Adrenal gland (tissue), 9 donors: ENCODE measurements at regions not wholly inside any gene's neighbourhood (a gene's known extent, or its start where the extent isn't known, plus 50 kb on each side); places are given as distances from the start of the nearest gene placed in this dataset.

Source experiments
- DNase-seq, 7 donors: peaks; one replicate each; pipeline ENCODE4 v3.0.0-alpha.2; 2019 to 2020
- H3K27ac ChIP-seq, 5 donors: fragments of 200-600 bp; sonication (generic) in 4 of 5; 1 replicate in 3 of 5; 2 replicates in 2 of 5; pipeline versions ENCODE4 v1.5.1 to v1.8.0; 2016 to 2020; ENCODE audit warnings: mild to moderate bottlenecking in 1 of 5
- H3K27me3 ChIP-seq: fragments of 200-600 bp; 2 replicates; pipeline ENCODE4 v1.8.0; 2021
- H3K36me3 ChIP-seq, 2 donors: fragments of 200-600 bp; replicated peaks in 1 of 2; 1 replicate in 1 of 2; 2 replicates in 1 of 2; pipeline versions ENCODE4 v1.5.1 to v1.8.0; 2018 to 2022
- H3K4me1 ChIP-seq, 2 donors: fragments of 200-600 bp; replicated peaks in 1 of 2; 1 replicate in 1 of 2; 2 replicates in 1 of 2; pipeline versions ENCODE4 v1.5.1 to v1.8.0; 2018 to 2021
- H3K4me3 ChIP-seq, 4 donors: fragments of 200-600 bp; sonication (generic) in 3 of 4; one replicate each; pipeline ENCODE4 v1.5.1; 2016 to 2018
- H3K9me3 ChIP-seq, 3 donors: fragments of 200-600 bp; sonication (generic) in 1 of 3; replicated peaks in 1 of 3; 1 replicate in 2 of 3; 2 replicates in 1 of 3; pipeline versions ENCODE4 v1.5.1 to v1.8.0; 2016 to 2021
- CTCF ChIP-seq, 6 experiments: fragments of 450-650 bp in 4 of 6; fragments of 200-600 bp in 2 of 6; sonication (generic) in 1 of 6; IDR thresholded peaks; 1 replicate in 5 of 6; 2 replicates in 1 of 6; pipeline versions ENCODE4 v1.5.1 to v1.8.0; 2016 to 2021; ENCODE audit warnings: antibody characterized with exemption in 6 of 6, mild to moderate bottlenecking in 2 of 6, moderate library complexity in 1 of 6
- POLR2A ChIP-seq, 2 donors: fragments of 450-650 bp; IDR thresholded peaks; one replicate each; pipeline ENCODE4 v1.6.1; 2017; ENCODE audit warnings: antibody characterized with exemption in 2 of 2, mild to moderate bottlenecking in 2 of 2, moderate library complexity in 1 of 2
- WGBS, 4 donors: extraction: QIAGEN DNeasy Blood & Tissue Kit in 2 of 4; methylation state at CpG; one replicate each; pipeline versions ENCODE4 v1.1.5 to v1.1.7; 2013 to 2017; 5-methylcytosine and 5-hydroxymethylcytosine counted together
- intact Hi-C, 2 donors: fragments of 100-400 bp; cut with DNase I; formaldehyde crosslinking; loops; one replicate each; pipeline versions ENCODE4 v1.14.1 to v1.15.0; 2022 to 2023
- donor health status: healthy with polysubstance abuse.
- donor health status: Bipolar disorder and iron deficiency.
- donor health status: DM: yes; HTN: yes; CAD: no.
- donor health status: DM: no; HTN: no; CAD: no.
- donor health status: DM: no; HTN: no; CAD: no.

GRCh38 chr11:129618046-129618569 is 197.5 kb upstream of the TMEM45B start:
- 32 to 64% (median 44%) methylated on average over 19 to 41 of the region's 41 CpGs for WGBS, 4 donors

DNA sequence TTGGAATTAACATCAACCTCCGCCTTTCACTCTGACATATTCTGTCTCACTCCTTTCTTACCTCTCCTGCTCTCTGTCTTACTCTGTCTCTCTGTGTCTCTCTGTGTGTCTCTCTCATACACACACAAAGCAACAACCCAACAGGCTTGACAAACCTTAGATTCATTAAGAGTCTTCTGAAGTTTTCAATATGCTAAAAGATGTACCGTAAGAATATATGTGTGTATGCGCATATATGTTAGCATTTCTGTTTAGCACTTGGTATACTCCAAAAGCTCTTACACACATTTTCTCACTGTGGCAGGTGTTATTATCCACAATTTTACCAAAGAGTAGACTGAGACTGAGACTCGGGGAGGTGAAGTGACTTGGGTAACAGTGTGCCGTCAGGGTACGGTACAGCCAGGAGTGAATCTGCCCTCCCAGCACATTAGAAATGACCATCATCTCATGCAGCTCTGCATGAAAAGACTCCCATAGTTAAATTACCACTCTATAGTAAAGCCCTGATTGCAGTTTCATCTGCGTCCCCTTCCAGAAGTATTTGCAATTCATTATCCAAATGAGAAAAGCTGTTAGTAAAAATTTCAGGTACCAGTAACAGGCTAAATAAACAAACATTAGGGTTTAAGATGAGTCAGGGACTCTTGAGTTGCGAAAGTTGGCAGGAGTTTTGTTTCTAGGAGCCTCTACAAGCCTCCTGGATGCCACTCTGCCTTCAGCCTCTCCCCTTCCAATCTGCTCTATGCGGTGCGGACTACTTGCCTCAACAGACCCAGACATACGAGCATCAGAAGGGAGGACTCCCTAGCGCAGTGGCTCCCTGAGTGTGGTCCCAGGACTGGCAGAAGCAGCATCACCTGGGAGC is 195.2 kb upstream of the TMEM45B start:
- intact Hi-C loops: no loop called here

More at GRCh38 chr11:129618046-129618569, 197.5 kb upstream of the TMEM45B start:
- no peak for TF ChIP-seq CTCF (IDR thresholded peaks at IDR 0.05)
- no peak for TF ChIP-seq POLR2A (IDR thresholded peaks at IDR 0.05)
- intact Hi-C loops: no loop called here
- Histone ChIP-seq H3K36me3 (no peaks in the 10 kb centered on the region), H3K27me3 (no peaks in the 10 kb centered on the region), H3K9me3 (no peaks in the 10 kb centered on the region), H3K4me1 (no peaks in the 10 kb centered on the region), H3K27ac (no peak overlapping the region), H3K4me3 (no peak overlapping the region)
- no peak for DNase-seq

GRCh38 chr11:129625930-129626329 is 189.7 kb upstream of the TMEM45B start:
- intact Hi-C loops: no loop called here
- H3K27ac ChIP-seq: no peak overlapping the region
- WGBS, 4 donors: 67 to 78% (median 76%) methylated on average over 6 of the region's 6 CpGs

More for the DNA sequence above, 195.2 kb upstream of the TMEM45B start:
- no peak overlapping the region for H3K4me3 ChIP-seq
- no peak for DNase-seq
- no peaks in the 10 kb centered on the region for H3K9me3 ChIP-seq
- WGBS, 4 donors: 78 to 90% (median 81%) methylated on average over 12 of the region's 12 CpGs
- no peaks in the 10 kb centered on the region for H3K27me3 ChIP-seq
- no peaks in the 10 kb centered on the region for H3K4me1 ChIP-seq
- no peaks in the 10 kb centered on the region for H3K36me3 ChIP-seq
- TF ChIP-seq POLR2A (IDR thresholded peaks at IDR 0.05): no peak
- TF ChIP-seq CTCF (IDR thresholded peaks at IDR 0.05): no peak
- H3K27ac ChIP-seq: no peak overlapping the region

More at GRCh38 chr11:129625930-129626329, 189.7 kb upstream of the TMEM45B start:
- H3K4me3 ChIP-seq: no peak overlapping the region
- TF ChIP-seq CTCF (IDR thresholded peaks at IDR 0.05): no peak
- no peak for TF ChIP-seq POLR2A (IDR thresholded peaks at IDR 0.05)
- no peak for DNase-seq
- no peaks in the 10 kb centered on the region for H3K9me3 ChIP-seq
- H3K36me3 ChIP-seq: no peaks in the 10 kb centered on the region
- H3K27me3 ChIP-seq: no peaks in the 10 kb centered on the region
- H3K4me1 ChIP-seq: no peaks in the 10 kb centered on the region
